DND-41 (cell line): ENCODE measurements at regions not wholly inside any gene's neighbourhood (a gene's known extent, or its start where the extent isn't known, plus 50 kb on each side); places are given as distances from the start of the nearest gene placed in this dataset.

Experiments used
- ATAC-seq: fragments of 200-7000 bp; cut with Tn5 transposase; 3 replicates; pipeline ENCODE4 v1.9.1; 2021; ENCODE audit warnings: low read depth; ENCODE audit not compliant: insufficient read depth
- DNase-seq: peaks from one replicate; pipeline ENCODE4 v3.0.0-alpha.2; 2020
- H2AFZ ChIP-seq: 2 replicates; pipeline ENCODE4 v1.6.0; 2012; ENCODE audit warnings: low read depth, low read length
- H3K27ac ChIP-seq: 2 replicates; pipeline ENCODE4 v1.5.1; 2012; ENCODE audit warnings: low read length, inconsistent platforms
- H3K27me3 ChIP-seq: fragments of 200-600 bp; sonication (generic); 2 replicates; pipeline ENCODE4 v1.6.0; 2012; ENCODE audit warnings: low read length, mild to moderate bottlenecking, inconsistent platforms; ENCODE audit not compliant: insufficient read depth, poor library complexity
- H3K36me3 ChIP-seq: 2 replicates; pipeline ENCODE4 v1.5.1; 2012; ENCODE audit warnings: low read length, inconsistent platforms; ENCODE audit not compliant: insufficient read depth
- H3K4me1 ChIP-seq: 2 replicates; pipeline ENCODE4 v1.5.1; 2012; ENCODE audit warnings: mild to moderate bottlenecking, low read length; ENCODE audit not compliant: insufficient read depth
- H3K4me2 ChIP-seq: 2 replicates; pipeline ENCODE4 v1.6.0; 2012; ENCODE audit warnings: mild to moderate bottlenecking, moderate library complexity, low read length, inconsistent platforms; ENCODE audit not compliant: insufficient read depth
- H3K4me3 ChIP-seq, 2 experiments: fragments of 200-600 bp in 1 of 2; shearing (Covaris generic) in 1 of 2; 2 replicates each; pipeline ENCODE4 v1.5.1; 2012 to 2016; ENCODE audit warnings: inconsistent platforms in 2 of 2, low read length in 2 of 2, mild to moderate bottlenecking in 2 of 2, low read depth in 1 of 2, moderate library complexity in 1 of 2
- H3K79me2 ChIP-seq: 2 replicates; pipeline ENCODE4 v1.6.0; 2012; ENCODE audit warnings: low read length, inconsistent platforms; ENCODE audit not compliant: insufficient read depth
- H3K9ac ChIP-seq: 2 replicates; pipeline ENCODE4 v1.6.0; 2012; ENCODE audit warnings: low read depth, mild to moderate bottlenecking, inconsistent platforms, low read length, moderate library complexity
- H3K9me3 ChIP-seq: 2 replicates; pipeline ENCODE4 v1.5.1; 2012; ENCODE audit warnings: low read length, moderate library complexity, mild to moderate bottlenecking, inconsistent platforms; ENCODE audit not compliant: insufficient read depth, severe bottlenecking
- H4K20me1 ChIP-seq: 2 replicates; pipeline ENCODE4 v1.6.0; 2012; ENCODE audit warnings: low read length; ENCODE audit not compliant: insufficient read depth
- CTCF ChIP-seq: IDR thresholded peaks from 2 replicates; pipeline ENCODE4 v1.5.1; 2012; ENCODE audit warnings: borderline replicate concordance, low read length, moderate library complexity, mild to moderate bottlenecking; ENCODE audit not compliant: poor library complexity, severe bottlenecking; ENCODE audit errors: extremely low read depth
- EZH2 ChIP-seq: IDR thresholded peaks from 3 replicates; pipeline ENCODE4 v1.6.1; 2012; ENCODE audit warnings: borderline replicate concordance, low read depth, mild to moderate bottlenecking, moderate library complexity, low read length, inconsistent platforms; ENCODE audit not compliant: severe bottlenecking

- Histone ChIP-seq H3K79me2 (no peaks in the 10 kb centered on the region), H2AFZ (no peak overlapping the region), H3K4me2 (no peak overlapping the region), H3K9me3 (no peaks in the 10 kb centered on the region), H3K27me3 (no peaks in the 10 kb centered on the region), H3K4me1 (no peaks in the 10 kb centered on the region), H3K36me3 (no peaks in the 10 kb centered on the region), H3K27ac (no peak overlapping the region), H3K4me3 (no peak overlapping the region), H3K9ac (no peak overlapping the region), H4K20me1 (no peaks in the 10 kb centered on the region)
- TF ChIP-seq CTCF (no peak), EZH2 (no peak)
- ATAC-seq = no peak
- DNase-seq = no peak
These were observed 479.3 kb downstream of the EPHA3 start for GRCh38 chr3:89586676-89587075.

GRCh38 chr3:89606151-89606550, 498.7 kb downstream of the EPHA3 start:
- DNase-seq (no peak), ATAC-seq (no peak)
- Histone ChIP-seq H3K4me1 (no peaks in the 10 kb centered on the region), H3K9ac (no peak overlapping the region), H3K79me2 (no peaks in the 10 kb centered on the region), H2AFZ (no peak overlapping the region), H3K36me3 (no peaks in the 10 kb centered on the region), H4K20me1 (no peaks in the 10 kb centered on the region), H3K27me3 (no peaks in the 10 kb centered on the region), H3K4me3 (no peak overlapping the region), H3K9me3 (no peaks in the 10 kb centered on the region), H3K4me2 (no peak overlapping the region), H3K27ac (no peak overlapping the region)
- no peak for TF ChIP-seq EZH2
- TF ChIP-seq CTCF = no peak

GRCh38 chr3:89612027-89612426, 504.6 kb downstream of the EPHA3 start:
- Histone ChIP-seq H3K9me3 (no peaks in the 10 kb centered on the region), H3K4me3 (no peak overlapping the region), H2AFZ (no peak overlapping the region), H4K20me1 (no peaks in the 10 kb centered on the region), H3K27ac (no peak overlapping the region), H3K79me2 (no peaks in the 10 kb centered on the region), H3K4me1 (no peaks in the 10 kb centered on the region), H3K36me3 (no peaks in the 10 kb centered on the region), H3K4me2 (no peak overlapping the region), H3K27me3 (no peaks in the 10 kb centered on the region), H3K9ac (no peak overlapping the region)
- DNase-seq = no peak
- ATAC-seq = no peak
- TF ChIP-seq CTCF = no peak
- TF ChIP-seq EZH2 = no peak

- Histone ChIP-seq H3K27me3 (no peaks in the 10 kb centered on the region), H3K4me1 (no peaks in the 10 kb centered on the region), H2AFZ (no peak overlapping the region), H3K4me3 (no peak overlapping the region), H3K79me2 (no peaks in the 10 kb centered on the region), H3K9me3 (no peaks in the 10 kb centered on the region), H3K27ac (no peak overlapping the region), H3K36me3 (no peaks in the 10 kb centered on the region), H3K9ac (no peak overlapping the region), H4K20me1 (no peaks in the 10 kb centered on the region), H3K4me2 (no peak overlapping the region)
- no peak for TF ChIP-seq EZH2
- ATAC-seq (no peak), DNase-seq (no peak)
These were observed 505.8 kb downstream of the EPHA3 start for GRCh38 chr3:89613241-89613640.
